ENCODE measurements at regions not wholly inside any gene's neighbourhood (a gene's known extent, or its start where the extent isn't known, plus 50 kb on each side); places are given as distances from the start of the nearest gene placed in this dataset.
A peak's percentile ranks its signal among the peaks of the same experiment; 100 is the strongest.

DNA sequence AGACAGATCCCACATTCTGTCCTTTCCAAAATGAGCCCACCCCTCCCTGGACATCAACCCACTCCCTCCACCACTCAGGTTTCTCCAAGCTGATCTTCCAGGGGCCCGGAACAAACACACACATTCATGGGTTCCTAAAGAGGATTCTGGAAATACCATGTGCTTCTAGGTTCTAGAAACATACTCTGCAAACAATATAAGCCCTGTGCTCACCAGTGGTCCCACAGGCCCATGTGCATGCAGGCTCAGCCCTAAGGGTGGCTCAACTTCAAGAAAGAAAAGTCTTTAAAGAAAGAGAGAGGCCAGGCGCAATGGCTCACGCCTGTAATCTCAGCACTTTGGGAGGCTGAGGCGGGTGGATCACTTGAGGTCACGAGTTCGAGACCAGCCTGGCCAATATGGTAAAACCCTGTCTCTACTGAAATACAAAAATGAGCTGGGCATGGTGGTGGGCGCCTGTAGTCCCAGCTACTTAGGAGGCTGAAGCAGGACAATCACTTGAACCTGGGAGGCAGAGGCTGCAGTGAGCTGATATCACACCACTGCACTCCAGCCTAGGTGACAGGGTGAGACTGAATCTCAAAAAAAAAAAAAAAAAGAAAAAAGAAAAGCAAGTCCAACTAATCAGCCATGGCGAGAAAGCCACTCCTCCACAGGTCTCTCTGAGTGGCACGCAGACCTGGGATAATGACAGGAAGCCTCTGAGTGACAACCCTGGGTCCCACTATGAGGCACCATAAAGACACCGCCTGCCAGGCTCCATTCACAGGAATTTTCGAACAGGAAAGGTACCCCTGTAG is 59.5 kb upstream of the PNMA1 start:
- TF ChIP-seq, protein P1, sequence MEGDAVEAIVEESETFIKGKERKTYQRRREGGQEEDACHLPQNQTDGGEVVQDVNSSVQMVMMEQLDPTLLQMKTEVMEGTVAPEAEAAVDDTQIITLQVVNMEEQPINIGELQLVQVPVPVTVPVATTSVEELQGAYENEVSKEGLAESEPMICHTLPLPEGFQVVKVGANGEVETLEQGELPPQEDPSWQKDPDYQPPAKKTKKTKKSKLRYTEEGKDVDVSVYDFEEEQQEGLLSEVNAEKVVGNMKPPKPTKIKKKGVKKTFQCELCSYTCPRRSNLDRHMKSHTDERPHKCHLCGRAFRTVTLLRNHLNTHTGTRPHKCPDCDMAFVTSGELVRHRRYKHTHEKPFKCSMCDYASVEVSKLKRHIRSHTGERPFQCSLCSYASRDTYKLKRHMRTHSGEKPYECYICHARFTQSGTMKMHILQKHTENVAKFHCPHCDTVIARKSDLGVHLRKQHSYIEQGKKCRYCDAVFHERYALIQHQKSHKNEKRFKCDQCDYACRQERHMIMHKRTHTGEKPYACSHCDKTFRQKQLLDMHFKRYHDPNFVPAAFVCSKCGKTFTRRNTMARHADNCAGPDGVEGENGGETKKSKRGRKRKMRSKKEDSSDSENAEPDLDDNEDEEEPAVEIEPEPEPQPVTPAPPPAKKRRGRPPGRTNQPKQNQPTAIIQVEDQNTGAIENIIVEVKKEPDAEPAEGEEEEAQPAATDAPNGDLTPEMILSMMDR (IDR thresholded peaks at IDR 0.05; ENCODE audit: low read depth, low read length) = no peak
- DNase-seq (ENCODE audit: low read depth, low spot score) = no peak
- ChIA-PET CTCF (no interaction called here), POLR2A (interaction anchor here (0.7 kb wide), 1 partner anchor 63 kb away, joined by 3 read pairs; no protein-coding TSS in a partner anchor)
- H3K4me3 ChIP-seq (ENCODE audit: low read depth, low read length) = no peak overlapping the region
- no peaks in the 10 kb centered on the region for H3K9me3 ChIP-seq (ENCODE audit: control insufficient read depth, insufficient read depth, low read length)
- H3K27me3 ChIP-seq (ENCODE audit: control insufficient read depth, insufficient read depth, low read length) = no peaks in the 10 kb centered on the region
- no peak overlapping the region for H3K27ac ChIP-seq (ENCODE audit: low read depth, low read length)

DNA sequence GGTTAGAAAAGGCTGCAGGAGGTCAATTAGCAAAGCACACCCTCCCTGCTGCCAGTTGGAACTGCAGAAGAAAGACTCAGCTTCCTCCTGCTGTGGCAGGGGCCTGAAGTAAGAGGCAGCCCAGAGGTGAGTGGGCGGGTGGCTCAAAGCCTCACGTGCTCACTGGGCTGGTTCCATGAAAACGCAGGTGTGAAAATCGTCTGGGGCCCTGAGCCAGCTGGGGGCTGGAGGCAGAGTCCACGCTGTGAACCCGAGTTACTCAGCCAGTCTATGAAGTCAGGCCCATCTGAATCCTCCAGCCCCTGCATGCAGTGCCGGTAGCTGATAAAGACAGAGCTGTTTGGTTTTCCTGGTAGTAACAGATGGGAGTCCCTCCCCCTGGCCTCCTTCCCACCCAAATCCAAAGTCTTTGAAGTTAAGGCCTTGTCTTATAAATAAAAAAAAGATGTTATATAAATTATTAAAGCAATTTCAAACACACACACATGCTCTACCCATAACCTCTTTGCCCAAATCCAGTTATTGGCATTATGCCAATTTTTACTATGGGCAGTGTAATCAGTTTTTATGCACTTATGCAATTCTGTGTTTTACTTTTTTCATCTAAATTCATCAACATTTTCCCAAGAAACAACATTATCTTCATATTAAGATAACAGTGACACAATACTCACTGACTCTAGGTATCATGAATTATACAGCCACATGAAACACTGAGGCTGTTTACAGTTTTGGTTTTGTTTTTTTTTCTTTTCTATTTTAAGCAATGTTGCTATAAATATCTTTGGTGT is 57.9 kb upstream of the PNMA1 start:
- DNase-seq (ENCODE audit: low read depth, low spot score) = no peak
- TF ChIP-seq, protein P1 (IDR thresholded peaks at IDR 0.05; ENCODE audit: low read depth, low read length) = no peak
- Histone ChIP-seq H3K9me3 (ENCODE audit: control insufficient read depth, insufficient read depth, low read length) (no peaks in the 10 kb centered on the region), H3K4me3 (ENCODE audit: low read depth, low read length) (no peak overlapping the region), H3K27me3 (ENCODE audit: control insufficient read depth, insufficient read depth, low read length) (no peaks in the 10 kb centered on the region), H3K27ac (ENCODE audit: low read depth, low read length) (peak overlapping the region; percentile 54)
- POLR2A ChIA-PET = interaction anchor here (0.5 to 2.6 kb wide), 5 partner anchors 10 to 28 kb away, joined by 3 to 7 read pairs (median 3); a partner anchor contains a TSS
- CTCF ChIA-PET = interaction anchor here (0.7 kb wide), 1 partner anchor 43 kb away, joined by 3 read pairs; no protein-coding TSS in a partner anchor

DNA sequence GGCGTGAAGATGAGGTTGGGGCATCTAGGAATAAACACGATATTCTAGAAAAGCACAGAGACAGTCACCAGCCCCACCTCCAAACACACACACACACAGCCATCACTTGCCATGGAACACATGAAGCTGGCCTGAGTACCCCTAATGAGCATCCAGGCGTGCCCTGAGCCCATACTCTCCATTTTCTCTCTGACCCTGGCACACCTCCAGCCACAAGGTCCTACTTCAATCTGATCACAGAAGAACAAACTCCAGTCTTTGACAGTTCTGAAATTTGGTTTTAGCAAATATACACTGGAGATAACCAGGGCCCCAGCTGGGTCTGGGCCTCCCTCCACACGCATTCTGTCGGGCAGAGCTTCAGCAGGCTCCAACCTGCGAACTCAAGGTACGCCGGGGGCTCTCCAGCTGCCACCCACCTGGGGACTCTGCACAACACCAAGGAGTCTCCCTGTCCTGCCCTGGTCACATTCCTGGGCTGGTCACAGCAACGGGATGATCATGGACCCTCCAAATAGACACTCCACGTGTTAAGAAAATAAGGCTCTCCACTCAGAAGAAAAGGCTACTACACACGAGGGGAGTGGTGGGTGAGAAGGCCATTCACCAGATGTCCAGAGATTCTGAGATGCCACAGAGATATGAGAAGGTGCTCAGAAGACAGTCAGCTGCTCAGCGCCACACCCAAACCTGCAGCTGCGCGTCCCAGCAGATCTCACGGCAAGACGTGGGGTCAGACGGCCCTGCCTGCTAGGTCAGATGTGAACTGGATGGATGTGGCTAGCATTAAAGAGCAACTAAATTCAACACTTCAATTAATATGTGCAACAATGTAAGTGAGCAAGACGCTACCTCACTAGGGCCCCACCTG is 57.0 kb upstream of the PNMA1 start:
- no peak overlapping the region for H3K4me3 ChIP-seq (ENCODE audit: low read depth, low read length)
- TF ChIP-seq, protein P1 (IDR thresholded peaks at IDR 0.05; ENCODE audit: low read depth, low read length) = no peak
- DNase-seq (ENCODE audit: low read depth, low spot score) = no peak
- no peaks in the 10 kb centered on the region for H3K27me3 ChIP-seq (ENCODE audit: control insufficient read depth, insufficient read depth, low read length)
- peak overlapping the region; percentile 54 for H3K27ac ChIP-seq (ENCODE audit: low read depth, low read length)
- ChIA-PET CTCF (no interaction called here), POLR2A (interaction anchor here (1.1 to 2.6 kb wide), 2 partner anchors 11 to 14 kb away, joined by 3 to 7 read pairs; a partner anchor contains a TSS)
- H3K9me3 ChIP-seq (ENCODE audit: control insufficient read depth, insufficient read depth, low read length) = no peaks in the 10 kb centered on the region

DNA sequence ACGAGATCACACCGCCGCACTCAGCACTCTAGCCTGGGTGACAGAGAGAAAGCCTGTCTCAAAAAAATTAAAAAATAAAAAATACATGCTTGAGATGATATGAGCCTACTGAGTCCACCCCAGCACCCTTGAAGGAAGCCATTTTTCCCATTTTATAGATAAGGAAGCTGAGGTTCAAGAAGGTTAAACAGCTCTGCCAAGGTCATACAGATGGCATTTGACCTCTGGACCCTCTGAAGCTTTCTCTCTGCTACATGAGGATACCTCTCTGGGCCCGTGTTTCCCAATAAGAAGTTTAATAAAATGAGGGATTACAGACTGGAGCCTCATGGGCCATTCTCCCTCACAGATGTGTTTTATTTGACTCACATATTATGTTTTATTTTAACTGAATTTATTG is 53.9 kb upstream of the PNMA1 start:
- TF ChIP-seq, protein P1 (IDR thresholded peaks at IDR 0.05; ENCODE audit: low read depth, low read length) = no peak
- CTCF ChIA-PET = interaction anchor here (1.3 kb wide), 1 partner anchor 39 kb away, joined by 3 read pairs; no protein-coding TSS in a partner anchor
- Histone ChIP-seq H3K27ac (ENCODE audit: low read depth, low read length) (no peak overlapping the region), H3K4me3 (ENCODE audit: low read depth, low read length) (no peak overlapping the region), H3K9me3 (ENCODE audit: control insufficient read depth, insufficient read depth, low read length) (no peaks in the 10 kb centered on the region), H3K27me3 (ENCODE audit: control insufficient read depth, insufficient read depth, low read length) (no peaks in the 10 kb centered on the region)
- DNase-seq (ENCODE audit: low read depth, low spot score) = no peak
- POLR2A ChIA-PET = no interaction called here
